B cell (primary cell): ENCODE measurements at regions not wholly inside any gene's neighbourhood (a gene's known extent, or its start where the extent isn't known, plus 50 kb on each side); places are given as distances from the start of the nearest gene placed in this dataset.

ENCODE experiments used
- ATAC-seq: fragments of 200-7000 bp; cut with Tn5 transposase; one replicate; pipeline ENCODE4 v1.10.0; 2021; ENCODE audit warnings: low read depth, mild to moderate bottlenecking, moderate number of reproducible peaks, moderate library complexity
- CTCF ChIA-PET: fragments of 350-600 bp; sonication (Branson Sonifier 250); formaldehyde crosslinking; loops from one replicate; lab custom pipeline; 2021; ENCODE audit warnings: antibody characterized with exemption, inconsistent platforms; lab: Charles Lee
- POLR2A ChIA-PET: fragments of 350-600 bp; sonication (Branson Sonifier 250); formaldehyde crosslinking; loops from one replicate; lab custom pipeline; 2021; ENCODE audit warnings: antibody characterized with exemption; lab: Charles Lee
- DNase-seq: peaks from one replicate; pipeline ENCODE4 v3.0.0; 2013
- H2AFZ ChIP-seq: 2 replicates; pipeline ENCODE4 v1.6.1; 2012; ENCODE audit warnings: mild to moderate bottlenecking, low read depth, low read length; ENCODE audit not compliant: insufficient read depth, poor library complexity, severe bottlenecking
- H3K27ac ChIP-seq, 2 donors: 1 replicate in 1 of 2; 2 replicates in 1 of 2; pipeline ENCODE4 v1.5.1; 2012 to 2013; ENCODE audit warnings: low read length in 2 of 2, mild to moderate bottlenecking in 2 of 2, moderate library complexity in 1 of 2
- H3K27me3 ChIP-seq, 4 experiments: fragments of 200-600 bp in 1 of 4; sonication (generic) in 1 of 4; replicated peaks in 1 of 4; 1 replicate in 2 of 4; 2 replicates in 2 of 4; pipeline versions ENCODE4 v1.6.1 to v1.7.0; 2013 to 2016; ENCODE audit warnings: low read length in 3 of 4, mild to moderate bottlenecking in 2 of 4, mixed read lengths in 1 of 4, moderate library complexity in 1 of 4; ENCODE audit not compliant: insufficient read depth in 4 of 4, control insufficient read depth in 3 of 4; ENCODE audit errors: control extremely low read depth in 1 of 4
- H3K36me3 ChIP-seq, 2 experiments: replicated peaks in 1 of 2; 1 replicate in 1 of 2; 2 replicates in 1 of 2; pipeline versions ENCODE4 v1.6.1 to v1.7.1; 2013; ENCODE audit warnings: low read length in 1 of 2; ENCODE audit not compliant: insufficient read depth in 2 of 2, control insufficient read depth in 1 of 2; ENCODE audit errors: control extremely low read depth in 1 of 2, extremely low read depth in 1 of 2
- H3K4me1 ChIP-seq, 2 donors: fragments of 200-600 bp in 1 of 2; sonication (generic) in 1 of 2; 1 replicate in 1 of 2; 2 replicates in 1 of 2; pipeline versions ENCODE4 v1.5.1 to v1.6.1; 2013 to 2017; ENCODE audit warnings: low read length in 2 of 2; ENCODE audit not compliant: control insufficient read depth in 2 of 2, insufficient read depth in 2 of 2
- H3K4me2 ChIP-seq: replicated peaks from 2 replicates; pipeline ENCODE3; 2012; ENCODE audit warnings: mild to moderate bottlenecking, low read depth, low read length; ENCODE audit not compliant: poor library complexity, severe bottlenecking
- H3K4me3 ChIP-seq, 5 experiments: fragments of 200-600 bp in 1 of 5; sonication (generic) in 1 of 5; 1 replicate in 3 of 5; 2 replicates in 2 of 5; pipeline versions ENCODE4 v1.5.1 to v1.7.0; 2011 to 2016; ENCODE audit warnings: low read length in 4 of 5, mild to moderate bottlenecking in 4 of 5, low read depth in 2 of 5, control low read depth in 1 of 5, moderate library complexity in 1 of 5; ENCODE audit not compliant: insufficient read depth in 1 of 5; ENCODE audit errors: control extremely low read depth in 1 of 5, extremely low read depth in 1 of 5
- H3K79me2 ChIP-seq: fragments of 200-600 bp; sonication (generic); one replicate; pipeline ENCODE4 v1.6.0; 2016; ENCODE audit warnings: low read length; ENCODE audit not compliant: control insufficient read depth, insufficient read depth
- H3K9ac ChIP-seq: fragments of 200-600 bp; sonication (generic); 2 replicates; pipeline ENCODE4 v1.6.1; 2017; ENCODE audit warnings: mild to moderate bottlenecking, low read length, moderate library complexity
- H3K9me3 ChIP-seq, 3 donors: one replicate each; pipeline versions ENCODE4 v1.6.1 to v1.7.1; 2013; ENCODE audit warnings: low read length in 2 of 3; ENCODE audit not compliant: control insufficient read depth in 2 of 3, insufficient read depth in 1 of 3; ENCODE audit errors: control extremely low read depth in 1 of 3
- H4K20me1 ChIP-seq: 2 replicates; pipeline ENCODE4 v1.6.0; 2012; ENCODE audit warnings: mild to moderate bottlenecking, low read length; ENCODE audit not compliant: insufficient read depth, control insufficient read depth, poor library complexity, severe bottlenecking
- H3K27ac Mint-ChIP-seq: one replicate; pipeline ENCODE4 v1.8.0; 2021; ENCODE audit warnings: mixed read lengths
- H3K27me3 Mint-ChIP-seq: one replicate; pipeline ENCODE4 v1.8.0; 2021; ENCODE audit warnings: mixed read lengths
- H3K4me1 Mint-ChIP-seq: one replicate; pipeline ENCODE4 v1.8.0; 2021; ENCODE audit warnings: mixed read lengths
- H3K4me3 Mint-ChIP-seq: one replicate; pipeline ENCODE4 v1.8.0; 2021; ENCODE audit warnings: mixed read lengths
- H3K9me3 Mint-ChIP-seq: one replicate; pipeline ENCODE4 v1.8.0; 2022; ENCODE audit warnings: mixed read lengths; ENCODE audit not compliant: insufficient read depth
- CTCF ChIP-seq: fragments of 200-600 bp; IDR thresholded peaks from one replicate; pipeline ENCODE4 v1.8.0; 2022; ENCODE audit warnings: antibody characterized with exemption, mild to moderate bottlenecking
- EZH2 ChIP-seq: IDR thresholded peaks from 2 replicates; pipeline ENCODE4 v1.6.1; 2012; ENCODE audit warnings: borderline replicate concordance, low read depth, mild to moderate bottlenecking, moderate library complexity, low read length; ENCODE audit not compliant: insufficient read depth, poor library complexity, severe bottlenecking
- WGBS: methylation state at CpG from one replicate; pipeline ENCODE4 v1.1.5; 2013; ENCODE audit warnings: missing lambda C conversion rate; ENCODE audit not compliant: insufficient coverage; 5-methylcytosine and 5-hydroxymethylcytosine counted together
- intact Hi-C: fragments of 100-400 bp; cut with micrococcal nuclease; formaldehyde crosslinking; loops from one replicate; pipeline ENCODE4 v1.10.0; 2022

GRCh38 chr18:73124175-73124574, 256.4 kb upstream of the NETO1 start:
- Mint-ChIP-seq H3K4me1 (peaks cover 8% of the 10 kb centered on the region), H3K9me3 (peaks cover 6% of the 10 kb centered on the region), H3K27ac (no peak overlapping the region)

GRCh38 chr18:73121207-73121606, 253.4 kb upstream of the NETO1 start:
- no peak for DNase-seq
- Histone ChIP-seq H3K4me3 (no peak overlapping the region), H2AFZ (no peak overlapping the region), H3K4me2 (no peak overlapping the region), H3K9ac (no peak overlapping the region), H3K27me3 (no peaks in the 10 kb centered on the region), H3K36me3 (no peaks in the 10 kb centered on the region), H3K79me2 (no peaks in the 10 kb centered on the region), H3K27ac (no peak overlapping the region), H3K4me1 (peaks cover 10% of the 10 kb centered on the region in 2 donors), H4K20me1 (no peaks in the 10 kb centered on the region), H3K9me3 (peaks cover 0 to 5% (median 0%) of the 10 kb centered on the region in 3 donors)
- intact Hi-C loops: no loop called here
- TF ChIP-seq EZH2: no peak
- TF ChIP-seq CTCF: no peak
- no CpG with 5 or more reads among the region's 1 CpG for WGBS
- Mint-ChIP-seq H3K9me3 (peaks cover 8% of the 10 kb centered on the region), H3K4me1 (peaks cover 10% of the 10 kb centered on the region), H3K27me3 (no peaks in the 10 kb centered on the region), H3K4me3 (no peak overlapping the region), H3K27ac (no peak overlapping the region)
- ChIA-PET POLR2A (no interaction called here), CTCF (no interaction called here)
- ATAC-seq: no peak

More at GRCh38 chr18:73124175-73124574, 256.4 kb upstream of the NETO1 start:
- H2AFZ ChIP-seq: no peak overlapping the region
- Mint-ChIP-seq H3K27me3 (no peaks in the 10 kb centered on the region), H3K4me3 (no peak overlapping the region)
- H3K27me3 ChIP-seq: no peaks in the 10 kb centered on the region
- H3K36me3 ChIP-seq: no peaks in the 10 kb centered on the region
- POLR2A ChIA-PET: no interaction called here
- CTCF ChIA-PET: interaction anchor here (2.3 kb wide), 1 partner anchor 12 kb away, joined by 8 read pairs; no protein-coding TSS in a partner anchor
- ATAC-seq (no peak), DNase-seq (no peak)
- H3K27ac ChIP-seq: no peak overlapping the region
- intact Hi-C loops: no loop called here
- no peaks in the 10 kb centered on the region for H3K79me2 ChIP-seq
- TF ChIP-seq CTCF: no peak
- TF ChIP-seq EZH2: no peak
- H3K4me1 ChIP-seq: peaks cover 10% of the 10 kb centered on the region in 2 donors
- peaks cover 0 to 7% (median 0%) of the 10 kb centered on the region in 3 donors for H3K9me3 ChIP-seq
- no CpG with 5 or more reads among the region's 2 CpGs for WGBS
- no peak overlapping the region for H3K4me2 ChIP-seq
- H4K20me1 ChIP-seq: no peaks in the 10 kb centered on the region
- no peak overlapping the region for H3K9ac ChIP-seq
- H3K4me3 ChIP-seq: no peak overlapping the region
